Progenitor cell of endocrine pancreas (in vitro differentiated cells): ENCODE measurements at regions not wholly inside any gene's neighbourhood (a gene's known extent, or its start where the extent isn't known, plus 50 kb on each side); places are given as distances from the start of the nearest gene placed in this dataset.

Experiments
- DNase-seq: peaks from one replicate; pipeline ENCODE4 v3.0.0; 2021; ENCODE audit warnings: low spot score; ENCODE audit not compliant: unreplicated experiment
- H3K27ac Mint-ChIP-seq: 2 replicates; pipeline ENCODE4 v1.8.0; 2021; ENCODE audit warnings: mild to moderate bottlenecking, moderate library complexity, mixed read lengths
- H3K27me3 Mint-ChIP-seq: 2 replicates; pipeline ENCODE4 v1.8.0; 2021; ENCODE audit warnings: mixed read lengths
- H3K36me3 Mint-ChIP-seq: 2 replicates; pipeline ENCODE4 v1.8.0; 2022; ENCODE audit warnings: mixed read lengths; ENCODE audit not compliant: insufficient read depth
- H3K4me1 Mint-ChIP-seq: 2 replicates; pipeline ENCODE4 v1.8.0; 2021; ENCODE audit warnings: low read depth, mixed read lengths
- H3K4me3 Mint-ChIP-seq: 2 replicates; pipeline ENCODE4 v1.8.0; 2021; ENCODE audit warnings: low read depth, mild to moderate bottlenecking, moderate library complexity, mixed read lengths
- H3K9me3 Mint-ChIP-seq: 2 replicates; pipeline ENCODE4 v1.8.0; 2021; ENCODE audit warnings: low read depth, mixed read lengths
- TF ChIP-seq, protein P1 (sequence below): fragments of 200-600 bp; sonication (generic); IDR thresholded peaks from one replicate; pipeline ENCODE4 v1.5.0; 2021; ENCODE audit warnings: antibody characterized with exemption, mild to moderate bottlenecking; ENCODE audit not compliant: unreplicated experiment

DNA sequence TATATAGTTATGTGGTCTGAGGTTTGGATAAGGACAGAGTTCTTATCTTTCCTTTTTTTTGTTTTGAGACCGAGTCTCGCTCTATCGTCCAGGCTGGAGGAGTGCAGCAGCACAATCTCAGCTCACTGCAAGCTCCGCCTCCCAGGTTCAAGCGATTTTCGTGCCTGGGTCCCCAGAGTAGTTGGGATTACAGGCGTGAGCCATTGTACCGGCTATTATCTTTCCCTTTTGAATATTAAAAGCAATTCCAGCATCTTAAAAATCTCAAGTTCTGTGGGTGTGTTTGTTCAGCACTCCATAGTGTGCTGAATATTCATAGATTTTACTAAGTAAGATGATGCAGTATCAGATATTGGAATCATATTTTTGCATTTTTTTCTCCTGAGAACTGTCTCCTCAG is 404.4 kb upstream of the RGS6 start:
- peak overlapping the region; percentile 37 for H3K27ac Mint-ChIP-seq
- DNase-seq: no peak
- H3K4me3 Mint-ChIP-seq: no peak overlapping the region
- H3K9me3 Mint-ChIP-seq: no peaks in the 10 kb centered on the region
- TF ChIP-seq, protein P1, sequence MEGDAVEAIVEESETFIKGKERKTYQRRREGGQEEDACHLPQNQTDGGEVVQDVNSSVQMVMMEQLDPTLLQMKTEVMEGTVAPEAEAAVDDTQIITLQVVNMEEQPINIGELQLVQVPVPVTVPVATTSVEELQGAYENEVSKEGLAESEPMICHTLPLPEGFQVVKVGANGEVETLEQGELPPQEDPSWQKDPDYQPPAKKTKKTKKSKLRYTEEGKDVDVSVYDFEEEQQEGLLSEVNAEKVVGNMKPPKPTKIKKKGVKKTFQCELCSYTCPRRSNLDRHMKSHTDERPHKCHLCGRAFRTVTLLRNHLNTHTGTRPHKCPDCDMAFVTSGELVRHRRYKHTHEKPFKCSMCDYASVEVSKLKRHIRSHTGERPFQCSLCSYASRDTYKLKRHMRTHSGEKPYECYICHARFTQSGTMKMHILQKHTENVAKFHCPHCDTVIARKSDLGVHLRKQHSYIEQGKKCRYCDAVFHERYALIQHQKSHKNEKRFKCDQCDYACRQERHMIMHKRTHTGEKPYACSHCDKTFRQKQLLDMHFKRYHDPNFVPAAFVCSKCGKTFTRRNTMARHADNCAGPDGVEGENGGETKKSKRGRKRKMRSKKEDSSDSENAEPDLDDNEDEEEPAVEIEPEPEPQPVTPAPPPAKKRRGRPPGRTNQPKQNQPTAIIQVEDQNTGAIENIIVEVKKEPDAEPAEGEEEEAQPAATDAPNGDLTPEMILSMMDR: no peak
- H3K36me3 Mint-ChIP-seq: peaks cover 17% of the 10 kb centered on the region
- no peaks in the 10 kb centered on the region for H3K27me3 Mint-ChIP-seq
- peaks cover 13% of the 10 kb centered on the region for H3K4me1 Mint-ChIP-seq

DNA sequence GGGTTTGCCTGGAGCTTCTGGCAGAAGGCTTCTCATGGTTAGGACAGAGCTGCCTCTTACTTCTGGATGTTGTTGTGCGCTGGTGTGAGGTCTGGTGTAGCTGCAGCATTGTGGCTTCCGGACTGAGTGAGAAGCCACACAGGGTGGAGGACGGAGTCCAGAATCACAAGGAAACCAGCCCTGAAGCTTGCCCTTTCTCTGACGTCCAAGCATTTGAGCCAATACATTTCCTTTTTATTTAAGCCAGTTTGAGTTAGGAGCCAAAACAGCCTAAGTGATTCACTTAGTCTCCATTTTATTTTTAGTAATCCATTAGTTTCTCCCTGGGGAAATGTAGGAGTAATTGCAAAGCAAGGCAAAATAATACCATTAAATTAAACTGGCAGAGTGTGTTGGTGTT is 402.4 kb upstream of the RGS6 start:
- Mint-ChIP-seq H3K27me3 (no peaks in the 10 kb centered on the region), H3K4me1 (peaks cover 11% of the 10 kb centered on the region), H3K36me3 (peaks cover 17% of the 10 kb centered on the region), H3K4me3 (no peak overlapping the region), H3K9me3 (no peaks in the 10 kb centered on the region), H3K27ac (no peak overlapping the region)
- TF ChIP-seq, protein P1: no peak
- no peak for DNase-seq

DNA sequence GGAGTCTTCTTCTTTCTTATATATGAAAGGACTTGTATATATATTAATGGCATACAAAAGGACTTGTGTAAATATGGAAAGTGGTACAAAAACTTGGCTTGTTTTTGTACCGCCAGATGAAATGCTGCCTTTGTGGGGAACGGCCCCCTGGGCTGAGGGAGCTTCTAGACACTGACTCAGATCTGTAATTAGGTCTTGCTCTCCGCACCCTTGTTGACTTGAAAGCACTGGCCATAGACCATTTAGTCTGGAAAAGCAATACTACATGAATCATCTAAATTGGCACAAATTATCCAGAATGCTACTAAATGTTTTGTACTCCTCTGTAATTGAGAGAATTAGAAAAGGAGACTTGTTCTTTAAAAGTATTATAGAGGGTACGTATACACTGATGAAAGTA is 399.9 kb upstream of the RGS6 start:
- no peaks in the 10 kb centered on the region for H3K9me3 Mint-ChIP-seq
- H3K27ac Mint-ChIP-seq: no peak overlapping the region
- H3K4me3 Mint-ChIP-seq: no peak overlapping the region
- H3K27me3 Mint-ChIP-seq: no peaks in the 10 kb centered on the region
- peaks cover 13% of the 10 kb centered on the region for H3K4me1 Mint-ChIP-seq
- peaks cover 14% of the 10 kb centered on the region for H3K36me3 Mint-ChIP-seq
- TF ChIP-seq, protein P1: no peak
- DNase-seq: no peak

DNA sequence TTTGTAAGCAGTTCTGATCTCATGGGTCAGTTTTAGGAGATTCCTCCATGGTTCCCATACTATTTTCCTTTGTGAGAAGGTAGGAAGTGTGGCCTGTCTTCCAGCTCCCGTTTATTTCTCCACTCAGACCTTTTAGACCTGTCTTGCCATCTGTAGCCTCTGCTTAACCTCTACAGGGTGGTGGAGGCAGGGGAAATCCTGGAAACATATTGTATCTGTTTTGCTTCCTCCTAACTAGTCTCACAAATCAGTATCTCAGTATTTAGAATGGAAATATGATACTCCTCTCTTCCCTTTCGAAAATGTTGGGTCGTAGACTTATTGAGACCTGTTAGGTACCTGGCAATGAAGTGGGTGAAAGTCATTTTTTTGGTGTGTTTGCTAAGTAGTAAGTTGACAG is 399.4 kb upstream of the RGS6 start:
- TF ChIP-seq, protein P1: no peak
- H3K4me1 Mint-ChIP-seq: peaks cover 17% of the 10 kb centered on the region
- no peak overlapping the region for H3K27ac Mint-ChIP-seq
- no peaks in the 10 kb centered on the region for H3K27me3 Mint-ChIP-seq
- no peaks in the 10 kb centered on the region for H3K9me3 Mint-ChIP-seq
- peaks cover 14% of the 10 kb centered on the region for H3K36me3 Mint-ChIP-seq
- no peak for DNase-seq
- no peak overlapping the region for H3K4me3 Mint-ChIP-seq

DNA sequence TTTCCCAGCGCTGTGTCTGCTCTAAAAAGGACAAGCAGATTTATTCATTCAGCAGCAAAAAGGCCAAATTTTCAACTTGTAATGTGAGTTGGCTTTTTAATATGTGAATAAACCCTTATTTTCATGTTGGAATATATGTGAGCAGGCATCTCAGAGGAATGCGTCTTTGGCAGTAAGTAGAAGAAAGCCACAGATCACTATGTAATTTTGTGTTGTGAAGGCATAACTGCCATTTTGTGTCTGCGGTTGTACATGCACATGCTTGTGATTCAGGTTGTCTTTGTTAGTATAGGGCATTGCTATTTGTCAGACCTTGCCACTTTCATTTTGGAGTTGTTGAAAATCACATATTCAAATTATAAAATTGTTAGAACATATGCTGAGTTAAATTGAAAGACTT is 398.8 kb upstream of the RGS6 start:
- no peak overlapping the region for H3K27ac Mint-ChIP-seq
- TF ChIP-seq, protein P1: no peak
- DNase-seq: no peak

More for the DNA sequence above, 398.8 kb upstream of the RGS6 start:
- H3K4me1 Mint-ChIP-seq: peaks cover 20% of the 10 kb centered on the region
- no peak overlapping the region for H3K4me3 Mint-ChIP-seq
- H3K9me3 Mint-ChIP-seq: no peaks in the 10 kb centered on the region
- no peaks in the 10 kb centered on the region for H3K27me3 Mint-ChIP-seq
- peaks cover 14% of the 10 kb centered on the region for H3K36me3 Mint-ChIP-seq
